SH-SY5Y (cell line): ENCODE measurements at regions not wholly inside any gene's neighbourhood (a gene's known extent, or its start where the extent isn't known, plus 50 kb on each side); places are given as distances from the start of the nearest gene placed in this dataset.

Experiments used
- GATA2 ChIP-seq: IDR thresholded peaks from 2 replicates; pipeline ENCODE4 v1.6.1; 2011; ENCODE audit warnings: mild to moderate bottlenecking, low read depth, low read length
- GATA3 ChIP-seq: IDR thresholded peaks from 2 replicates; pipeline ENCODE4 v1.6.1; 2011; ENCODE audit warnings: low read depth, mild to moderate bottlenecking, low read length, moderate library complexity

DNA sequence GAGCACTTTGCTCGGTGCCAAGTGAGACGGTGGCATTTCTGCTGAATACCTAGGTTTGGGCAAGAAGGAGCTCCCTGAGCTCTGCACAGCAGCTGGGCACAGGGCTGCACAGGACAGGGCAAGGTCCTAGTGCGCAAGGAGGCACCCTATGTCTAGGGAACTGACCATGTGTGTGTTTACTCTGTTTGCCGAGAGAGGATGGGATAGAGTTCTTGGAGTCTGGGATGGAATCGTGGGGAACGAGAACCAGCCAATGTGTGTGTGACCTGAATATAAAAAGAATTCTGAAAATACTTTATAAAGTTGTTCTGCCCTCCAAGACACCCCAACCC is 179.5 kb upstream of the NECTIN1 start:
- TF ChIP-seq GATA3: no peak
- TF ChIP-seq GATA2: no peak

DNA sequence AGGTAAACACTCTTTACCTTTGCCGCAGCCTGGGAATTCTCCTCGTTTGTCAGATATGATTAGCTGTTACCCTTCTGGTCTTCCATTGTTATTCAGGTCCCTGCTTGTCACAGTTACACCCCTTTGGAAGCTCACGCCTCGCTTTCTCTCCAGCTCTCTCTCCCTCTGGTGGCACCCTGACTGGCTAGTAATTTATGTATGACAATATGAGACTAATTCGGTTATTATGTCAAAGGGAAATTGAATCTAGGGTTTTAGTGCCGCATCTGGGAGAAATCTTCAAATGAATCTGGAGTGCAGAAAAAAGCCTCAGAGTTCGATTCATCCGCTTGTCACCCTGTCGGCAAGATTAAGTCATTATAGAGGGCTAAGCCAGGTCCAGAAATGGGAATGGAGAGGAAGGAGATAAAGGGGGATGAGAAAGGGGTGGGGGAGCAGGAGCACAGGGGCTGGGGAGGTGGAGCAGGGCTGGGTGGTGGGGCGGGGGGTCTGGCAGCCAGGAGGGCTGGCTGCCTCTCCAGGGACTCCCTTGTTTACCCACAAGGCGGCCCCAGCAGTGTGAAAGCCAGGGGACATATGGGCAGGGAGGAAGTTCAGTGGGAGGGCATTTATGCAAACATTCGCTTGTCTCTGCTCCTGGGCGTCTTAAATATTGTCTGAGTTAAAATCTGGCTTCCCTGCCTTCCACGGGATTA is 179.0 kb upstream of the NECTIN1 start:
- TF ChIP-seq GATA2: peak; percentile 80
- no peak for TF ChIP-seq GATA3

DNA sequence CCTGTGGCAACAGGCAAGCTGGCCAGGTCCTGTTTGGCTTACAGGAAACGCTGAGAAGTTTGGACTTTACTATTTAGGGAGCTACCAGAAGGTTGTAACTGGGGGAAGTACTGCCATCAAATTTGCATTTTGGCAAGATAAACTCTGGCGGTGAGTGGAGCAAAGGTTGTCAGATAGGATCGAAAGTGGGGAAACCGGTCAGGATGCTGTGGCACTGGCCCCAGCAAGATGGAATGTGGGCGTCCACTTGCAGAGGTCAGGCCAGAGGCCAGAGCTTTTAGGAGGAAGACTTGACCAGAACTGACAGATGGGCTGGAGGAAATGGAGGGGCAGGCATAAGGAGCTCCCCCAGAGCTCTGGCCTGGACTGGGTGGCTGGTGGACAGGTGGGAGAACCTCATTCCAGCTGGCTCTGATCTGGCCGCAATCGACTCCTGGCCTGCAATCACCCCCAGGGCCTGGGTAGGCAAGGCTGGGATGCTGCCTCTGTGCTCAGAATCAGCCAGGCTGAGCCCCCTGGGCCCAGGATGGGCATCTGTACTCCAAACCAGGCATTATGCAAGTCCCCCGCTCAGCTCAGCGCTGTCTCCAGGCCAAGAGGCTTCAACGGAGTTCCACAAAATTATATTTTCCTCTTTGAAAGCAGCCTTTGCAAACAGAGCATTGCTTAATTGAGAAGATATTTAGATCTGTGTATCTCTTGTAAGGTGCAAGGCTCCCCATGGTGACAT is 178.3 kb upstream of the NECTIN1 start:
- TF ChIP-seq GATA2: peak; percentile 85
- no peak; the same call in 1 of the 2 replicates for TF ChIP-seq GATA3

DNA sequence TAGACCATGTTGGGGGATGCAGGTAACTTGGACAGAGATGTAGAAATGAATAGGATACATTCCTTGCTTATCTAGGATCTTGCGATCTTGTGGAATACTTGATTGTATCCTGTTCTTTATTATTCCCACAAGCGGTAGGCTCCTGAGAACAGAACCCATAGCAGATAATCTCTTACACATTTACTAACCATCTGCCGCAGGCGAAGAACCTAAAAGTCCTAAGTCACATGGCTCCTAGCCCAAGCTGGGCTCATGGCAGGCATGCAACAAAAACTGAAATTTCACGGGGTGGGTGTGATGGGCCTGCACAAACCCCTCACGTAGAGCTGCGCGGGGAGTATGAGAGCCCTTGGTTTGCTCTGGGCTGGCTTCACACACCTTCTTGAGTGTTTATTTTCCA is 177.4 kb upstream of the NECTIN1 start:
- TF ChIP-seq GATA2 (no peak; the same call in 1 of the 2 replicates), GATA3 (no peak)

DNA sequence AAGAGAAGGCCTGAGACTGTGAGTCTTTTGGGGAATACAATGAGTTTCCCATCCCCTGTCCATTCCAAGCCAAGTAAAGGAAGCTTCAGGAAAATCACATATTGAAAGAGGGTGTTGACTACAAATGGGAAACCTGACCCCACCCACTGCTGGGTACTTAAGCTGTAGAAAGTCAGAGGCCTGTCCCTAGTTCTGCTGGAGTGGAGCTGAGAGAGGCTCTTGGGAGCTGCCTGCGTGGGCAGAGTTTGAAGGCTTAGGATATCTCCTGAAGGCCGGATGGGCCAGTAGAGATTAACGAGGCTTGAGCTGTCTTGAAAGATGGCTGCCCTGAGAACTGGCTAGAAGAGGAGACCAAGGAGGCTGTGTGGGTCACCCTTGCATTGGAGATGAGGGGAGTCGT is 176.2 kb upstream of the NECTIN1 start:
- TF ChIP-seq GATA2: no peak
- no peak for TF ChIP-seq GATA3

- TF ChIP-seq GATA3 (no peak), GATA2 (no peak)
Observed at GRCh38 chr11:119904531-119905035, 175.6 kb upstream of the NECTIN1 start.

DNA sequence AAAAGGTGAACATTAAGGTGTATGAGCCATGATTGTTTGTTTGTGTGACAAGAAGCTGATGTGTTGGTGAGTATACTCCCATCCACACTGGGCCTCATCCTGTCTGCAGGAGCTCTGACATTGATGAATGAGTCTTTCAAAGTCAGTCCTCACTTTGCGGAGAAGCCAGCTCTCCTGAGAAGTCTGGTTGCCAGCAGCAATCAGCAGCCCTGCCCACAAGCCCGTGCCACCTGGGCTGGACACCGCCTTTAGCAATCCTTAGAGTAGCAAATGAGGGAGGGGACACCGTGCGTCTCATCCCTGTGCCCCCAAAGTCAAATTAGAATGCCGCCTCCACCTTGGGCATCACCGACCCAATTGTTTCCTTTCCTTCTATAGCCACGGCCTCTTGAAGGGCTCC is 174.8 kb upstream of the NECTIN1 start:
- TF ChIP-seq GATA2: no peak
- TF ChIP-seq GATA3: no peak

- TF ChIP-seq GATA3: no peak
- TF ChIP-seq GATA2: no peak
Observed at GRCh38 chr11:119903389-119903788, 174.4 kb upstream of the NECTIN1 start.

- no peak for TF ChIP-seq GATA2
- TF ChIP-seq GATA3: no peak
Observed at GRCh38 chr11:119902656-119903231, 173.7 kb upstream of the NECTIN1 start.

DNA sequence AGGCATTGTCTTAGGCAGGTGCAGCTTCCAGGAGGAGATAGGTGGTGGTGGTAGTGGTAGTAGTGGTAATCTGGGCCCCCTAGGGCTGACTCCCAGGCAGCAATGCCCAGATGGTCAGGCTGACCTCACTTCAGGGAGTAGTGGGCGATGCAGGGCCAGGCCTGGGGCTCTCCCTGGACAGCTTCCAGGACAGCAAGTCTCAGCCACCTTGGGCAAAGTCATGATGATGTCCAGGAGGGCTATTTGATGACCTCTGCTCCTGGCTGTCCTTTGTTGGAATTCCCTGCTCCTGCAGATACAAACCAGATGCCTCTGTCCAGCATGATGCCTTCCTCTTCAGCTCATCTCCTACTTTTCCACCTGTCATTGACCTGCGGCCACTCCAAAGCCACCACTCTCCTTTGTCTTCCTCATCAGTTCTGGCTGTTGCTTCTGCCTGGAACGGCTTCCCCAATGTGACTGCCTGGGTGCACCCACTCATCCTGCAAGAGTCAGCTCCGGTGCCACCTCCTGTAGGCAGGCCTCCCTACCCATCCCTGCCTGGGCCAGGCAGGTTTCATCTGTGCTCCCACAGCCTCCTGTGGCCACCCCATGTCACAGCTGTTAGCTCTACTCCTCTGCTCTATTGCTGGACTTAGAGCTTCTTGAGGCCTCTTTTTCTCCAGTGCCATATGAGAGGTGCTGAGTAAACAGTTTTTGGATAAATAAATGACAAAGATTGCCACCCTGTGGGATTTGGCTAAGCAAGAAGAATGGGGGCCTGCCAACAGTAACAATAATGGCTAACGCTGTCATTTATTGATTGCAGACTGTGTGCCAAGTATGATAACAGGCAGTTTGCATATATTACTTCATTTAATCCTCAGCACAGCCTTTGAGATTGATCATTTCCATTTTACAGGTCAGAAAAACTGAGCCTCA is 172.9 kb upstream of the NECTIN1 start:
- TF ChIP-seq GATA3: no peak

GRCh38 chr11:119899997-119900396 is 171.0 kb upstream of the NECTIN1 start:
- TF ChIP-seq GATA3: no peak
- no peak for TF ChIP-seq GATA2

DNA sequence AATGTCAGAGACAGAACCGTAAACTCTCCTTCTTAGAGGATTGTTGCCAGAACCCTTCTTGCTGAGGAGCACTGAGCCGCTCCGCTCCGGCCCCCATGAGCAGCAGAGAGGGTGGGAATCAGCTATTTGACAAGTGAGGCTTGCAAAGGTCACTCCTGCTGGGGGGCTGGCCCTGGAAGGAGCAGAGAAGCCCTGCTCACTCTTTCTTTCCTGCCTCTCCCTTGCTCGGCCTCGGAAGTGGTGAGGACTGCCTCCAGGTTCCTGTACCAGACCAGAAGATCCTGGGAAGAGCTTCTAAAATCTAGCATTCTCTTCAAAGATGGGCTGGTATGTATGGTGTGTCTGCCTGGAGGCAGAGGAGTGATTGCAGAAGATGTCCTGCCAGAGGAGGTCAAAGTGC is 168.6 kb upstream of the NECTIN1 start:
- TF ChIP-seq GATA3: no peak
- no peak for TF ChIP-seq GATA2

DNA sequence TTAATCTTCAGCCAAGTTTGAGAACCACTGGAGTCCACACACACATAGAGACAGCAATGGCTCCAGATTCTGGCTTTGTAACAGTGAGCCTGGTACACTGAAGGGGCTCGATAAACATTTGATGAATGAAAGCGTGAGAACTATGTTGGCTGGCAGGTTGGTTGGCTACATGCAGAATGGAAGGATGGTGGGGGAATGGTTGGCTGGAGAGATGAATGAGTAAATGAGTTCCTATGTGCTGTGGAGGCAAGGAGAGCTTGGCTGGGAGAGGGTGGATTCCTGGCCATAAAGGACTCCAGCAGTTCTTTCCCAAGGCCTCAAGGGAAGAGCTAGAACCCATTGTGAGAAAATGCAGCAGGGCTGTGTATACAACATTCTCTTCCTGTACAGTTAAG is 168.0 kb upstream of the NECTIN1 start:
- no peak for TF ChIP-seq GATA2
- no peak for TF ChIP-seq GATA3

GRCh38 chr11:119896387-119897045 is 167.5 kb upstream of the NECTIN1 start:
- TF ChIP-seq GATA2: no peak
- no peak for TF ChIP-seq GATA3
